Lower lobe of right lung (tissue), 2 donors: ENCODE measurements at regions not wholly inside any gene's neighbourhood (a gene's known extent, or its start where the extent isn't known, plus 50 kb on each side); places are given as distances from the start of the nearest gene placed in this dataset.

Source experiments
- ATAC-seq, 2 donors: fragments of 200-7000 bp; cut with Tn5 transposase; one replicate each; pipeline ENCODE4 v1.9.1; 2020 to 2022; ENCODE audit warnings: mild to moderate bottlenecking in 2 of 2, moderate library complexity in 2 of 2
- DNase-seq: peaks from one replicate; pipeline ENCODE4 v3.0.0-alpha.2; 2020
- H3K27ac ChIP-seq: fragments of 200-600 bp; one replicate; pipeline ENCODE4 v1.8.0; 2022
- H3K27me3 ChIP-seq: fragments of 200-600 bp; one replicate; pipeline ENCODE4 v1.8.0; 2022; ENCODE audit warnings: low read depth
- H3K36me3 ChIP-seq: fragments of 200-600 bp; one replicate; pipeline ENCODE4 v1.8.0; 2022; ENCODE audit warnings: mild to moderate bottlenecking
- H3K4me1 ChIP-seq: fragments of 200-600 bp; one replicate; pipeline ENCODE4 v1.8.0; 2022
- H3K4me3 ChIP-seq: fragments of 200-600 bp; one replicate; pipeline ENCODE4 v1.8.0; 2022; ENCODE audit warnings: mild to moderate bottlenecking
- H3K9me3 ChIP-seq: fragments of 200-600 bp; one replicate; pipeline ENCODE4 v1.8.0; 2022
- intact Hi-C: fragments of 100-400 bp; cut with DNase I; formaldehyde crosslinking; loops from one replicate; pipeline ENCODE4 v1.11.0; 2022
- TF ChIP-seq, protein P1 (sequence below): fragments of 200-600 bp; IDR thresholded peaks from one replicate; pipeline ENCODE4 v1.8.0; 2022; ENCODE audit warnings: antibody characterized with exemption, mild to moderate bottlenecking
- donor health status: DM: no; HTN: yes; CAD: no; lungs with severe emphysema.

DNA sequence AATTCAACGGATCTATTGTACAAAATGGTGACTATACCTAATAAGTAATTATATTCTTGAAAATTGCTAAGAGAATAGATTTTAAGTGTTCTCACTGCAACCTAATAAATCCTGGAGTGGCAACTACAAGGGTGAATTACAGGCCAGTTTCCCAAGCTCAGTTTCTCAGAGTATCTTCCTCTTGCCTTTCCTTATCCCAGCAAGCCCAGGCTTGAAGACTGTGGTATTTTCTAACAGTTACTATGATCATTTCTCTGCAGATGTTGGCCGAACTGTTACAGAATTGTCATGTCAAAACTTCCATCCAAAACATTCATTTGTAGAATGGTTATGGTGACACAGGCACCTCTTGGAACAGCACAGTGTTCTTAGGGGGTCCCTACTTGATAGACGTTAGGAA is 138.1 kb upstream of the PTCHD4 start:
- Histone ChIP-seq H3K27ac (no peak overlapping the region), H3K4me1 (no peaks in the 10 kb centered on the region), H3K9me3 (no peaks in the 10 kb centered on the region), H3K36me3 (no peaks in the 10 kb centered on the region), H3K27me3 (no peaks in the 10 kb centered on the region), H3K4me3 (no peak overlapping the region)
- DNase-seq (no peak), ATAC-seq (no peak)
- intact Hi-C loops: no loop called here
- TF ChIP-seq, protein P1, sequence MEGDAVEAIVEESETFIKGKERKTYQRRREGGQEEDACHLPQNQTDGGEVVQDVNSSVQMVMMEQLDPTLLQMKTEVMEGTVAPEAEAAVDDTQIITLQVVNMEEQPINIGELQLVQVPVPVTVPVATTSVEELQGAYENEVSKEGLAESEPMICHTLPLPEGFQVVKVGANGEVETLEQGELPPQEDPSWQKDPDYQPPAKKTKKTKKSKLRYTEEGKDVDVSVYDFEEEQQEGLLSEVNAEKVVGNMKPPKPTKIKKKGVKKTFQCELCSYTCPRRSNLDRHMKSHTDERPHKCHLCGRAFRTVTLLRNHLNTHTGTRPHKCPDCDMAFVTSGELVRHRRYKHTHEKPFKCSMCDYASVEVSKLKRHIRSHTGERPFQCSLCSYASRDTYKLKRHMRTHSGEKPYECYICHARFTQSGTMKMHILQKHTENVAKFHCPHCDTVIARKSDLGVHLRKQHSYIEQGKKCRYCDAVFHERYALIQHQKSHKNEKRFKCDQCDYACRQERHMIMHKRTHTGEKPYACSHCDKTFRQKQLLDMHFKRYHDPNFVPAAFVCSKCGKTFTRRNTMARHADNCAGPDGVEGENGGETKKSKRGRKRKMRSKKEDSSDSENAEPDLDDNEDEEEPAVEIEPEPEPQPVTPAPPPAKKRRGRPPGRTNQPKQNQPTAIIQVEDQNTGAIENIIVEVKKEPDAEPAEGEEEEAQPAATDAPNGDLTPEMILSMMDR: no peak

- Histone ChIP-seq H3K4me1 (no peaks in the 10 kb centered on the region), H3K36me3 (no peaks in the 10 kb centered on the region), H3K27ac (no peak overlapping the region), H3K4me3 (no peak overlapping the region), H3K9me3 (no peaks in the 10 kb centered on the region), H3K27me3 (no peaks in the 10 kb centered on the region)
- ATAC-seq: no peak
- intact Hi-C loops: no loop called here
- no peak for DNase-seq
- TF ChIP-seq, protein P1: no peak
Observed at GRCh38 chr6:48243071-48243470, 132.1 kb upstream of the PTCHD4 start.

- DNase-seq (no peak), ATAC-seq (no peak)
- no peaks in the 10 kb centered on the region for H3K36me3 ChIP-seq
- TF ChIP-seq, protein P1: no peak
- peaks cover 12% of the 10 kb centered on the region for H3K9me3 ChIP-seq
- intact Hi-C loops: no loop called here
- no peaks in the 10 kb centered on the region for H3K4me1 ChIP-seq
- no peak overlapping the region for H3K4me3 ChIP-seq
- no peaks in the 10 kb centered on the region for H3K27me3 ChIP-seq
- H3K27ac ChIP-seq: no peak overlapping the region
Observed at GRCh38 chr6:48240287-48240686, 129.3 kb upstream of the PTCHD4 start.

DNA sequence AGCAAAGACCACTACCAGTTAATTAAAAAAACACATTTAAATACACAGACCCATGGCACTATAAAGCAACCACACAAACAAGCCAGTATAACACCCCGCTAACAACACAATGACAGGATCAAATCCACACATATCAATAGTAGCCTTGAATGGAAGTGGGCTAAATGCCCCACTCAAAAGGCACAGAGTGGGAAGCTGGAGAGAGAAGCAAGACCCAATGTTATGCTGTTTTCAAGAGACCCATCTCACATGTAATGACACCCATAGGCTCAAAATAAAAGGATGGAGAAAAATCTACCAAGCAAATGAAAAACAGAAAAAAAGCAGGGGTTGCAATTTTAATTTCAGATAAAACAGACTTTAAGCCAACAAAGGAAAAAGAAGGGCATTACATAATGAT is 125.4 kb upstream of the PTCHD4 start:
- intact Hi-C loops: no loop called here
- TF ChIP-seq, protein P1: no peak
- H3K27me3 ChIP-seq: no peaks in the 10 kb centered on the region
- H3K9me3 ChIP-seq: peaks cover 15% of the 10 kb centered on the region
- no peaks in the 10 kb centered on the region for H3K4me1 ChIP-seq
- DNase-seq: no peak
- no peak for ATAC-seq
- H3K27ac ChIP-seq: no peak overlapping the region
- no peak overlapping the region for H3K4me3 ChIP-seq
- no peaks in the 10 kb centered on the region for H3K36me3 ChIP-seq

- no peak overlapping the region for H3K27ac ChIP-seq
- DNase-seq (no peak), ATAC-seq (no peak)
- no peaks in the 10 kb centered on the region for H3K4me1 ChIP-seq
- H3K9me3 ChIP-seq: peaks cover 15% of the 10 kb centered on the region
- TF ChIP-seq, protein P1: no peak
- H3K4me3 ChIP-seq: no peak overlapping the region
- intact Hi-C loops: no loop called here
- no peaks in the 10 kb centered on the region for H3K27me3 ChIP-seq
- no peaks in the 10 kb centered on the region for H3K36me3 ChIP-seq
Observed at GRCh38 chr6:48233063-48233462, 122.1 kb upstream of the PTCHD4 start.

DNA sequence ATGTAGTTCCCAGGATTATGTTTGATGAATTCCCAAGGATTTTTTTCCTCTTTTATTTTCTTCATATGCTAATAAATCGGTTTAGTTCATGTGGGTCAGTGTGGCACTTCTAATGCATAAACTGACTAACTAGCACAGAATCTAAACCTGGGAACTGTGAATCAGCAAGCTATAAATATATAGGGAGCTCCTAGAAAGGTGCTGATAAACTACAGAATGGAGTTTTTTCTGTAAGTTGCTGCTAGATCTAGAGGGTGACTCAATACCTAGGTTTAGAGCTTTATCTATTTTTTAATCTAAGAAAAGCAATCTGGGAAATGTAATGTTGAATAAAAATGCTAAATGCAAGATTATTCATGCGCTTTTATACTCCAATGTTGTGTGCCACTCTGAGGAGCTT is 118.8 kb upstream of the PTCHD4 start:
- ATAC-seq (no peak), DNase-seq (no peak)
- H3K27me3 ChIP-seq: no peaks in the 10 kb centered on the region
- intact Hi-C loops: no loop called here
- TF ChIP-seq, protein P1: no peak
- no peaks in the 10 kb centered on the region for H3K4me1 ChIP-seq
- no peaks in the 10 kb centered on the region for H3K9me3 ChIP-seq
- no peaks in the 10 kb centered on the region for H3K36me3 ChIP-seq
- H3K4me3 ChIP-seq: no peak overlapping the region
- no peak overlapping the region for H3K27ac ChIP-seq
